ENCODE measurements at regions not wholly inside any gene's neighbourhood (a gene's known extent, or its start where the extent isn't known, plus 50 kb on each side); places are given as distances from the start of the nearest gene placed in this dataset.

DNA sequence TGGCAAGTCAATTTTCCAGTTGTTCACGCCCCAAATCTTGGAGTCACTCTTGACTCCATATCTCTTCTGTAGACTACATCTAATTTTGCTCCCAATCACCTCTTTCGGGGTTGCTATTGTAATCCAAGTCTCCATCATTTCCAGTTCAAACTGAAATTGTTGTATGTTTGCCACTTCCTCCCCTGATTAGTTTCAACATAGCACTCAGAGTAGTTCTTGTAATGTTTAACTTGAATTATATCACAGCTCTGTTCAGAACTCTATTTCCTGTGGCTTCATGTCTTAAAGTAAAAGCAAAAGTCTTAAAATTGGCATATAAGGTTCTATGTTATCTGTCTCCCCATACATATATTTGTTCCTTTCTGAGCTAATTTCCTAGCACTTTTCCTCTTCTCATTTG, 348.5 kb upstream of the RIOK2 start:
- no peak for DNase-seq (ENCODE audit: low read depth)
- TF ChIP-seq, protein P1, sequence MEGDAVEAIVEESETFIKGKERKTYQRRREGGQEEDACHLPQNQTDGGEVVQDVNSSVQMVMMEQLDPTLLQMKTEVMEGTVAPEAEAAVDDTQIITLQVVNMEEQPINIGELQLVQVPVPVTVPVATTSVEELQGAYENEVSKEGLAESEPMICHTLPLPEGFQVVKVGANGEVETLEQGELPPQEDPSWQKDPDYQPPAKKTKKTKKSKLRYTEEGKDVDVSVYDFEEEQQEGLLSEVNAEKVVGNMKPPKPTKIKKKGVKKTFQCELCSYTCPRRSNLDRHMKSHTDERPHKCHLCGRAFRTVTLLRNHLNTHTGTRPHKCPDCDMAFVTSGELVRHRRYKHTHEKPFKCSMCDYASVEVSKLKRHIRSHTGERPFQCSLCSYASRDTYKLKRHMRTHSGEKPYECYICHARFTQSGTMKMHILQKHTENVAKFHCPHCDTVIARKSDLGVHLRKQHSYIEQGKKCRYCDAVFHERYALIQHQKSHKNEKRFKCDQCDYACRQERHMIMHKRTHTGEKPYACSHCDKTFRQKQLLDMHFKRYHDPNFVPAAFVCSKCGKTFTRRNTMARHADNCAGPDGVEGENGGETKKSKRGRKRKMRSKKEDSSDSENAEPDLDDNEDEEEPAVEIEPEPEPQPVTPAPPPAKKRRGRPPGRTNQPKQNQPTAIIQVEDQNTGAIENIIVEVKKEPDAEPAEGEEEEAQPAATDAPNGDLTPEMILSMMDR (conservative IDR thresholded peaks at IDR 0.05; ENCODE audit: low read depth, low read length): no peak
- no peak overlapping the region for H3K4me3 ChIP-seq (ENCODE audit: low read depth, low read length)

DNA sequence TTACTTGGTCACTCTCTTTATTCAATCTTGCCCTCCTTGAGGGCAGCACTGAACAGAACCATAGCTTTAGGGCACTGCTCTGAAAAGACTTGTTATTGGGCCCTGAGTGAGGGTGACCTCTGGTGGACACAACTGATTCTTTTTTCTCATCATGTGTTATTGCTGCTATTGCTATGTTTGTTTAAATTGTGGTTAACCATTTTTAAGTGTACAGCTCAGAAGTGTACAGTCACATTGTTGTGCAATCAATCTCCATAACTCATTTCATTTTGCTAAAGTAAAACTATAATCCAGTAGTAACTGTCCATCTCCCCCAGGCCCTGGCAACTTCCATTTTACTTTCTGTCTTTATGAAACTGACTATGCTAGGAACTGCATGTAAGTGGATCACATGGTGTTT, 351.1 kb upstream of the RIOK2 start:
- peak; percentile 15 for DNase-seq (ENCODE audit: low read depth)
- H3K4me3 ChIP-seq (ENCODE audit: low read depth, low read length): no peak overlapping the region
- TF ChIP-seq, protein P1 (conservative IDR thresholded peaks at IDR 0.05; ENCODE audit: low read depth, low read length): peak; percentile 76

GRCh38 chr5:97536683-97537082, 353.6 kb upstream of the RIOK2 start:
- H3K4me3 ChIP-seq (ENCODE audit: low read depth, low read length): no peak overlapping the region
- TF ChIP-seq, protein P1 (conservative IDR thresholded peaks at IDR 0.05; ENCODE audit: low read depth, low read length): no peak

GRCh38 chr5:97538912-97539311, 355.9 kb upstream of the RIOK2 start:
- DNase-seq (ENCODE audit: low read depth): no peak
- H3K4me3 ChIP-seq (ENCODE audit: low read depth, low read length): no peak overlapping the region
- TF ChIP-seq, protein P1 (conservative IDR thresholded peaks at IDR 0.05; ENCODE audit: low read depth, low read length): no peak

More at GRCh38 chr5:97536683-97537082, 353.6 kb upstream of the RIOK2 start:
- no peak for DNase-seq (ENCODE audit: low read depth)

DNA sequence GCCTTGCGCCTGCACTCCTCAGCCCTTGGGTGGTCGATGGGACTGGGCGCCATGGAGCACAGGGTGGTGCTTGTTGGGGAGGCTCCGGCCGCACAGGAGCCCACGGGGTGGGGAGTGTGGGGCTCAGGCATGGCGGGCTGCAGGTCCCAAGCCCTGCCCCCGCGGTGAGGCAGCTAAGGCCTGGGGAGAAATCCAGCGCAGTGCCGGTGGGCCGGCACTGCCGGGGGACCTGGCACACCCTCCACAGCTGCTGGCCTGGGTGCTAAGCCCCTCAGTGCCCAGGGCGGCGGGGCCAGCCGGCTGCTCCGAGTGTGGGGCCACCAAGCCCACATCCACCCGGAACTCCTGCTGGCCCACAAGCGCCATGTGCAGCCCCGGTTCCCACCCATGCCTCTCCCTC, 358.8 kb upstream of the RIOK2 start:
- no peak overlapping the region for H3K4me3 ChIP-seq (ENCODE audit: low read depth, low read length)
- no peak for DNase-seq (ENCODE audit: low read depth)
- TF ChIP-seq, protein P1 (conservative IDR thresholded peaks at IDR 0.05; ENCODE audit: low read depth, low read length): no peak

DNA sequence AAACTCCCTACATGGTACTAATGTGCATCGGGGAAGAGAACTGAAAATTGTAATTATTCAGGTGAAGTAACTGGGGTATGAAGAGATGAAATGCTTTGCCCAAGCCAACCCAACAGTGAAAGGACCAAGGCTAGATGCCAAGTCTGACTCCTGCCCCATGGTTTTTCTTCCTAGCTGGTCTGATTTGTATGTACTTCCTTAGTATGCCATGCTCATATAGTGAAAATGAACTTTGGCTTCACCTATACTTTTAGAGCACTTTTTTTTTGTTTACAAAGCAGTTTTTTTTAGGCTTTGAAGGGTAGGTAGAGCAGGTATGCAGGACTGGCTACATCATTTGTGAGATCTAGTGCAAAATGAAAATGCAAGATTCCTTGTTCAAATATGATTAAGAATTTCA, 359.4 kb upstream of the RIOK2 start:
- H3K4me3 ChIP-seq (ENCODE audit: low read depth, low read length): no peak overlapping the region
- no peak for DNase-seq (ENCODE audit: low read depth)
- TF ChIP-seq, protein P1 (conservative IDR thresholded peaks at IDR 0.05; ENCODE audit: low read depth, low read length): no peak

DNA sequence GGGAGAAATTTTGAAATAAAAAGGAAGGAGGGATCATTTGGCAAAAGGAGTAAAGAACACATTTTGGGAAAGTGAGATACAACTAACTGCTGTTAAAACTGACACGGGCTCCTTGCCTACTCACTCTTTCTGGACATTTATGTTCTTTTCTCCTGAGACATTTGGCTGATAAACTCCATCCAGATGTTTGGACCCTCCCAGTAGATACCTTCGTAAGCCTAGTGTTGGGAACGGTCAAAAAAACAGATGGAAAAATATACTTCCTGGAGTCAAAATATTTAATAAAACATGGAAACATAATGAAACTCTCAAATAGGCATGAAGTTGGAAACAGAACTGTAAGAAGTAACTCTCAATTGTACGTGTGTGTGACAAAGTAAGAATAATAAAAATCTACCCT, 360.1 kb upstream of the RIOK2 start:
- TF ChIP-seq, protein P1 (conservative IDR thresholded peaks at IDR 0.05; ENCODE audit: low read depth, low read length): no peak
- DNase-seq (ENCODE audit: low read depth): no peak
- H3K4me3 ChIP-seq (ENCODE audit: low read depth, low read length): no peak overlapping the region
